ENCODE measurements at regions not wholly inside any gene's neighbourhood (a gene's known extent, or its start where the extent isn't known, plus 50 kb on each side); places are given as distances from the start of the nearest gene placed in this dataset.

GRCh38 chr7:16169537-16169936 lies 251.8 kb downstream of the CRPPA start:
- Histone ChIP-seq H3K9me3 (peaks cover 0 to 16% (median 2%) of the 10 kb centered on the region in 12 donors), H3K27ac (peak overlapping the region in 1 of 12 donors; percentile 19), H3K4me3 (no peak overlapping the region), H3K27me3 (no peaks in the 10 kb centered on the region), H3K4me1 (peaks cover 0 to 12% (median 0%) of the 10 kb centered on the region in 12 donors), H3K36me3 (no peaks in the 10 kb centered on the region)
- WGBS, 4 donors, result 33 to 57% (median 39%) methylated on average over 2 of the region's 2 CpGs
- ATAC-seq (peak in 1 of 4 donors; percentile 24), DNase-seq (no peak)
- intact Hi-C loops (cut with DNase I), result no loop called here
- TF ChIP-seq POLR2A (IDR thresholded peaks at IDR 0.05), result no peak
- TF ChIP-seq, protein P1, sequence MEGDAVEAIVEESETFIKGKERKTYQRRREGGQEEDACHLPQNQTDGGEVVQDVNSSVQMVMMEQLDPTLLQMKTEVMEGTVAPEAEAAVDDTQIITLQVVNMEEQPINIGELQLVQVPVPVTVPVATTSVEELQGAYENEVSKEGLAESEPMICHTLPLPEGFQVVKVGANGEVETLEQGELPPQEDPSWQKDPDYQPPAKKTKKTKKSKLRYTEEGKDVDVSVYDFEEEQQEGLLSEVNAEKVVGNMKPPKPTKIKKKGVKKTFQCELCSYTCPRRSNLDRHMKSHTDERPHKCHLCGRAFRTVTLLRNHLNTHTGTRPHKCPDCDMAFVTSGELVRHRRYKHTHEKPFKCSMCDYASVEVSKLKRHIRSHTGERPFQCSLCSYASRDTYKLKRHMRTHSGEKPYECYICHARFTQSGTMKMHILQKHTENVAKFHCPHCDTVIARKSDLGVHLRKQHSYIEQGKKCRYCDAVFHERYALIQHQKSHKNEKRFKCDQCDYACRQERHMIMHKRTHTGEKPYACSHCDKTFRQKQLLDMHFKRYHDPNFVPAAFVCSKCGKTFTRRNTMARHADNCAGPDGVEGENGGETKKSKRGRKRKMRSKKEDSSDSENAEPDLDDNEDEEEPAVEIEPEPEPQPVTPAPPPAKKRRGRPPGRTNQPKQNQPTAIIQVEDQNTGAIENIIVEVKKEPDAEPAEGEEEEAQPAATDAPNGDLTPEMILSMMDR (IDR thresholded peaks at IDR 0.05), result no peak

- Histone ChIP-seq H3K4me1 (peaks cover 0 to 12% (median 0%) of the 10 kb centered on the region in 12 donors), H3K36me3 (no peaks in the 10 kb centered on the region), H3K27ac (no peak overlapping the region), H3K27me3 (no peaks in the 10 kb centered on the region), H3K9me3 (peaks cover 0 to 20% (median 2%) of the 10 kb centered on the region in 12 donors), H3K4me3 (no peak overlapping the region)
- intact Hi-C loops (cut with DNase I), result no loop called here
- TF ChIP-seq POLR2A (IDR thresholded peaks at IDR 0.05), result no peak
- TF ChIP-seq, protein P1 (IDR thresholded peaks at IDR 0.05), result no peak
- WGBS, 4 donors, result 87 to 94% (median 89%) methylated on average over 3 of the region's 3 CpGs
- DNase-seq (no peak), ATAC-seq (no peak)
Measured at GRCh38 chr7:16167526-16167925, 253.8 kb downstream of the CRPPA start.

GRCh38 chr7:16144361-16144760 lies 277.0 kb downstream of the CRPPA start:
- Histone ChIP-seq H3K27ac (no peak overlapping the region), H3K27me3 (no peaks in the 10 kb centered on the region), H3K4me3 (no peak overlapping the region), H3K36me3 (no peaks in the 10 kb centered on the region), H3K9me3 (peaks cover 0 to 36% (median 24%) of the 10 kb centered on the region in 12 donors), H3K4me1 (no peaks in the 10 kb centered on the region)
- intact Hi-C loops (cut with DNase I), result no loop called here
- no peak for DNase-seq
- TF ChIP-seq, protein P1 (IDR thresholded peaks at IDR 0.05), result no peak
- no peak for TF ChIP-seq POLR2A (IDR thresholded peaks at IDR 0.05)
- ATAC-seq, result no peak
- WGBS, 4 donors, result 93 to 98% (median 97%) methylated on average over 4 of the region's 4 CpGs

DNA sequence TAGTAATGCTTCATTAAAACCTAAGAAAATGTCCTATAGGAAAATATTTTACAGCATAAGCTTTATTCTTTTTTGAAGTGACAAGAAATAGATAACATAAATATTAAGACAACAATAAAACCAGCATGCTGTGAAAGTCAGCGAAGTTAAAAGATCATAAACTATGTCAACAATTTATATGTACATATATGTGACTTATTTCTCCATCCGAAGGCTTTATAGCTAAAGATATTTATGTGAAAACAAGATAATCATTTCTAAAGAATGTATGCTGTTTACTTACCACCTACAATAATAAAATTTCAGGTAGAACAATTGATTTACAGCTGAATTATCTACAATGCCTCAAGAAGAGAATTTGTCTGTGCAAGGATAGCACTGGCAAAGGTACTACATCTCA lies 283.4 kb downstream of the CRPPA start:
- WGBS, 4 donors, result 91 to 97% (median 93%) methylated on average over 2 of the region's 2 CpGs
- intact Hi-C loops (cut with DNase I), result no loop called here
- no peak overlapping the region for H3K27ac ChIP-seq
- no peak overlapping the region for H3K4me3 ChIP-seq
- H3K27me3 ChIP-seq, result no peaks in the 10 kb centered on the region
- no peaks in the 10 kb centered on the region for H3K9me3 ChIP-seq
- DNase-seq (no peak), ATAC-seq (no peak)
- no peaks in the 10 kb centered on the region for H3K4me1 ChIP-seq
- TF ChIP-seq, protein P1 (IDR thresholded peaks at IDR 0.05), result no peak
- TF ChIP-seq POLR2A (IDR thresholded peaks at IDR 0.05), result no peak
- H3K36me3 ChIP-seq, result no peaks in the 10 kb centered on the region
